GM19023 (cell line): ENCODE measurements at regions not wholly inside any gene's neighbourhood (a gene's known extent, or its start where the extent isn't known, plus 50 kb on each side); places are given as distances from the start of the nearest gene placed in this dataset.

Source experiments
- ATAC-seq: cut with Tn5 transposase; IDR thresholded peaks from one replicate; pipeline ENCODE4 v1.9.1; 2021; ENCODE audit warnings: mild to moderate bottlenecking, moderate library complexity; ENCODE audit not compliant: unreplicated experiment

GRCh38 chr5:88666761-88667495 lies 216.1 kb downstream of the MEF2C start:
- peak; percentile 76 for ATAC-seq

DNA sequence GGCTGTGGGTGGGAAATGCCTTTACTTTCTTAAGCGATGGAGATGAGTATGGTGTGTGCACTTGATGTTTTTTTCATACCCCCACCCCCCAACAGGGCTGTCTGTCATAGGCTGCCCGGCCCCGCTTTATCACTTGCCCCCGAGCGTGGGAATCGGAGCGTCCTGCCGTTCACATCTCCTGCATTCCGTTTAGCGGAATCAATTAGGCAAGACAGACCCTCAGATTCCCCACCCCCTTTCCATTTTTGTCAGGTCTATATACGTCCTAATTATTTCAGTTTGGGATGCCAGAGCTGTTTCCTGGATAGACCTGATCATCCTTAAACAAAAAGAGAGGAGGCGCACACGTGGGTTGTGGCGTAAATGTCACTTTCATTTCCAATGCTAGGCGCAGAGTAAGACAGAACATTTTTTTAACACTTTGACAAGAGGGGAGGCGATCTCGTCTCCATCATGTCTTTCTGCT lies 217.2 kb downstream of the MEF2C start:
- no peak for ATAC-seq

DNA sequence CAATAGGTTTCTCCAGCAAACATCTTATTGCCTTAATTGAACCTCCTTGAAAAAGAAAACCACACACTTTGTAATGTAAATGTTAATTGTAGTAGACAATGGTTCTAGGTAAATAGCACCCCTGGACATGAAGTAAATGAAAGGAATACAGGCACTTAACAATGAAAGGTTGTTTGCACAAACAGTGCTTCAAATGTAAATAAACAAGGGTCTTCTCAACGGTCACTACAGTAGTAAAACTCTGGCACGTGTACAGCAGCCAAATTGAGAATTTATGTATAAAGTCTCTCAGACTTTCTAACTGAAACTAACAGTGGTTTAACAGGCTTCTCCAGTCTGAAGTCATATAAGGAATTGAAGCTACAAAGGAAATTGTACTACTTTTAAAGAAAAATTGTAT lies 218.3 kb downstream of the MEF2C start:
- no peak for ATAC-seq

GRCh38 chr5:88663793-88664216 lies 219.2 kb downstream of the MEF2C start:
- no peak for ATAC-seq

DNA sequence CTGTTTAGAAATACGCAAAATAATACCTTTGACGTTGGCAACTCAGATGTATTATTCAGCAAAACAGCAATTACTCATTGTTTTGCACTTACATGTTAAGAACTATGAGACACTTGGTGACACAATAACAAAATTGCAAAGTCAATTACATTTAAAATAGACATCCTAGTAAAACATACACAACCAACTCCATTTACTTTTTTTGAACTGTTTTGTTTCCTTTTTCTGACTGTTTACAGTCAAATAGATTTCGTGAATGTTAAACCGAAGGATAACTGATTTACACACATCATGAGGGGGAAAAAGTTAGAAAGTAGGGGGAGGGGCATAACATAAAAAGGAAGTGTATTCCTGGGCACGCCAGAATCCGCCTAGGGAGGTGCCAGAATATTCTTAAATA lies 220.1 kb downstream of the MEF2C start:
- no peak for ATAC-seq

GRCh38 chr5:88661806-88662207 lies 221.2 kb downstream of the MEF2C start:
- no peak for ATAC-seq

- peak; percentile 70 for ATAC-seq
Measured at GRCh38 chr5:88660947-88661805, 221.8 kb downstream of the MEF2C start.

- peak; percentile 24 for ATAC-seq
Measured at GRCh38 chr5:88660264-88660946, 222.6 kb downstream of the MEF2C start.

GRCh38 chr5:88659529-88660263 lies 223.3 kb downstream of the MEF2C start:
- ATAC-seq: no peak

DNA sequence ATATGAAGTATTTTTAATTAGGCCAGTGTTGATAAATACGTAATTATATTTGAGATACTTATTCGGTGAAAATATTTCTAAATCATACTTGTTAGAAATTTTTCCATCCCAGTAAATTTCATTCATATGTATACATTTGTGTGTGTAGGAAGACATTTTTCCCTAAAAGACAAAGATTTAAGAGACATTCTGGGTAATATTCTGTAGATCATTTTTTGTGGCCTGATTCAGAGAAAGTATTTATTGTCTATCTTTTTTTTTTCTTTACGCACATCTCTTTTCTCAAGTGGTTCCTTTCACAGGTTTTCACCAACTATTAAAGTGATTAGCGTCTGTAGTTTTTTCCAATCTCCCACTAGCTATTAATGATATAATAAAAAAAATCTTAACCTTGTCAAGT lies 224.1 kb downstream of the MEF2C start:
- no peak for ATAC-seq

DNA sequence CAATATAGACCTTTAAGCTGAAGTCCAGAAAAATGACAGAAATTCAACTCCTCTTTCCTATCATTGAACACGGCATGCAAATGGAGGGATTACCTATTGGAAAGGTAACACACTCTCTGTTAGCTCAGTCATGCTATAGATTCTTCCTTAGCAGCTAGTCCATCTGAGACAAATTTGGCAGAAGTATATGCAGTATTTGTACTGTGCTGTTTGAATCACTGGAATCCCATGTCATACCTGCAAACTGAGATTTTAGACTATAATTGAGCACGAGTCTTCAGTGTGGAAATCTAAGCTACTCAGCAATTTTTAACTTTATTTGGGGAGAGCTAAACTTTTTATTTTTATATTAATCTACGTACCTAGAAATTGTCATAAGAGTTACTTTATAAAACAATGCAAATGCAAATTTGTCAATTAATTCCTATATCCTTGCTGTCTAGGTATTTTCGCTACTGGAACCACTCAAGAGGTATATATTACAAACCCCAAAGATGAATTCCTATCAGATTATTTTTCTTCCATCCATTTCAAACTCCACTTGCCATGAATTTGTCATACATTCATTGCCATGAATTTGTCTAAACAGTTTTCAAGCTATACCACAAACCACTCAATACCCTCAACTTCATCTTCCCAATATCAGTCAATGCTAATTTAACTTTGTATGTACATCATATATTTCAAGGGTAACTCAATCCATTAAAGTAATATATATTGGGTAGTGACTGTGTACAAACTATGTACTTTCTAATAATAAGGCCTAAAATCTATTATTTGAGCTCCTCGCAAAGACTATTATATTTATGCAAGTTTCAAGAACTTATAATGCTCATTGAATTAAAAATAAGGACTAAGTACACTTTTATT lies 224.8 kb downstream of the MEF2C start:
- no peak for ATAC-seq

DNA sequence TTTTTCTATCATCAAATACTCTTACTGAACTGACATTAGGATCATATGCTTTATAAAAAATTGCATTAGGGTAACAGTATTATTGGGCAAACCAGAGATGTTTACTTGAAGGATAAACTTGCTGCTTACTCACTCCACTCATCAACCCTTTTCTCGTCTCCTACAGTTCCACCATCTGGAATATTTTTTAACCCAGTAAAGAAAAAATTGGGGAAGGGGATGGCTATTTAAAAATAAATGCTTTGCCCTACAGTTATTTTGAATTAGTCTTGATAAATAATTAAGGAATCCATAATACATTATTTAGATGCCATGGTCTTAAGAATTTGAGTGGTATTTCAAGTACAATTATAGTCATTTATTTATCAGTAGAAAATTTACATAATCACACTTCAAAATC lies 225.8 kb downstream of the MEF2C start:
- no peak for ATAC-seq

DNA sequence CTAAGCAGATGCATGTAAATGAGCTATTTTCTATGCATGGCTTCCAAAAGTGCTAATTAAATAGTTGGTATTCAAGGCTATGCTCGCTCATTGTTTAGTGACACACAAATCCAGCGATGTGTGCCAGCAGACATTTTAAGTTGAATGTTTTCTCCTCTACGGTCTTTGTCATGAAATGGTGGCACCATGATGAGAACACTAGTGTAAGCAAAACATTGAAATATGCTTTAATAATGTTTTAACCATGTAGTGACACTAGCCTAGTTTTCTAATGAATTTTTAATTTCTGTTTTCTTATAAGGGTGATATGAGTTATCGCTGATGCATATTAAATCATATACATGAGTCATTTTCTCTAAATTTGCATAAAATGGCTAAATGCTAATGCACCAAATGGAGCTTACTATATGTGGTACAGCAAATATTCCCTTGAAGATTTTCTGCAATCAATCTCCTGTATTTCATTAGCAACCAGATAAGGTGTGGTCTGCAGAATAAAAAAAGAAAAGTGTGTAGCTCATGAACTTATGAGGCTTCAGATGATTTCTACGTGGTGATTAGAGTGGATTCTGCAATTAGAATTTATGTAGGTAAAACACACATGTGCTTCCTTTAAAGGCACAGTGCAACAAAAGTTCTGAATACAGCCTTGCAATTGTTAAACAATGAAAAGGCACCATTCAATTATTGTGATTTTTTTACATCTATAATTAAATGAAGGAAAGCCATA lies 226.6 kb downstream of the MEF2C start:
- ATAC-seq: no peak

- ATAC-seq: no peak
Measured at GRCh38 chr5:88653471-88653870, 229.5 kb downstream of the MEF2C start.

- ATAC-seq: no peak
Measured at GRCh38 chr5:88647901-88648300, 235.1 kb downstream of the MEF2C start.

DNA sequence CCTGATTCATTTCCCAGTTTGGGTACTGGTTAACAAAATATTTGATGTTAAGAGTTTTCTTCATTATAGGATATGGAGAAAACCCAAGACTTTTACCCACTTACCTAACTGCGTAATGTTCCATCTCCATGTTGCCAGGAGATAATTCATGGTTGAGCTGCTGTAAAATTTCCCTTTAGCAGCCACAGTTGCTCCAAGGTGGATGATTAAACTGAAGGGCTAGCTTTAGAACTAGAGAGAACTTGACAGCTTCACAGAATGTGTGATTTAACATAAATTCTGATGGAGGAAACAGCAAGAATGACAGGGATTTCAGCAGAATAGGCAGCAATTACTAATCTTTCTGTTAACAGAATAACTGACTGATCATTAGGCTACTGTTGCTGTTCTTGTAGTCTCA lies 236.1 kb downstream of the MEF2C start:
- ATAC-seq: no peak

GRCh38 chr5:88644676-88645075 lies 238.3 kb downstream of the MEF2C start:
- ATAC-seq: no peak

- ATAC-seq: no peak
Measured at GRCh38 chr5:88643315-88643714, 239.7 kb downstream of the MEF2C start.

- no peak for ATAC-seq
Measured at GRCh38 chr5:88634014-88634413, 249.0 kb downstream of the MEF2C start.
